Neural progenitor cell (in vitro differentiated cells): ENCODE measurements at regions not wholly inside any gene's neighbourhood (a gene's known extent, or its start where the extent isn't known, plus 50 kb on each side); places are given as distances from the start of the nearest gene placed in this dataset.

ENCODE experiments used
- DNase-seq: peaks from one replicate; pipeline ENCODE4 v3.0.0-alpha.2; 2016; ENCODE audit warnings: low spot score
- H2AFZ ChIP-seq: fragments of 200-600 bp; sonication (generic); replicated peaks from 2 replicates; pipeline ENCODE4 v1.6.1; 2016; ENCODE audit warnings: antibody characterized with exemption
- H3F3A ChIP-seq: fragments of 200-600 bp; sonication (generic); 2 replicates; pipeline ENCODE4 v1.6.1; 2016; ENCODE audit warnings: antibody characterized with exemption, low read depth
- H3K27ac ChIP-seq: fragments of 200-600 bp; sonication (generic); 2 replicates; pipeline ENCODE4 v1.5.1; 2016; ENCODE audit warnings: mild to moderate bottlenecking
- H3K27me3 ChIP-seq: fragments of 200-600 bp; sonication (generic); 2 replicates; pipeline ENCODE4 v1.6.1; 2016; ENCODE audit warnings: mild to moderate bottlenecking, moderate library complexity
- H3K36me3 ChIP-seq: fragments of 200-600 bp; sonication (generic); 2 replicates; pipeline ENCODE4 v1.5.1; 2016
- H3K4me1 ChIP-seq: fragments of 200-600 bp; sonication (generic); 2 replicates; pipeline ENCODE4 v1.6.1; 2016; ENCODE audit warnings: mixed run types
- H3K4me2 ChIP-seq: fragments of 200-600 bp; sonication (generic); 2 replicates; pipeline ENCODE4 v1.6.1; 2016
- H3K4me3 ChIP-seq: fragments of 200-600 bp; sonication (generic); 2 replicates; pipeline ENCODE4 v1.5.1; 2016
- H3K79me2 ChIP-seq: fragments of 200-600 bp; sonication (generic); 2 replicates; pipeline ENCODE4 v1.6.1; 2016; ENCODE audit warnings: low read depth
- H3K9ac ChIP-seq: fragments of 200-600 bp; sonication (generic); 2 replicates; pipeline ENCODE4 v1.6.1; 2016
- H3K9me3 ChIP-seq: fragments of 200-600 bp; sonication (generic); 2 replicates; pipeline ENCODE4 v1.5.1; 2016; ENCODE audit warnings: low read depth
- H4K20me1 ChIP-seq: fragments of 200-600 bp; sonication (generic); 2 replicates; pipeline ENCODE4 v1.6.1; 2016; ENCODE audit warnings: low read depth
- H3K27ac Mint-ChIP-seq: 3 replicates; pipeline ENCODE4 v1.8.0; 2021; ENCODE audit warnings: mixed read lengths
- H3K27me3 Mint-ChIP-seq: 2 replicates; pipeline ENCODE4 v1.8.0; 2022; ENCODE audit warnings: low read depth, mild to moderate bottlenecking, inconsistent platforms, moderate library complexity, mixed read lengths; ENCODE audit not compliant: insufficient read depth
- H3K36me3 Mint-ChIP-seq: 3 replicates; pipeline ENCODE4 v1.8.0; 2021; ENCODE audit warnings: mixed read lengths
- H3K4me1 Mint-ChIP-seq: 3 replicates; pipeline ENCODE4 v1.8.0; 2021; ENCODE audit warnings: mixed read lengths
- H3K4me3 Mint-ChIP-seq: 3 replicates; pipeline ENCODE4 v1.8.0; 2021; ENCODE audit warnings: mild to moderate bottlenecking, moderate library complexity, mixed read lengths
- H3K9me3 Mint-ChIP-seq: 3 replicates; pipeline ENCODE4 v1.8.0; 2020; ENCODE audit warnings: mixed read lengths
- EZH2 ChIP-seq: fragments of 200-600 bp; sonication (generic); IDR thresholded peaks from 2 replicates; pipeline ENCODE4 v1.6.1; 2017; ENCODE audit warnings: antibody characterized with exemption, mild to moderate bottlenecking, moderate library complexity
- EZH2phosphoT487 ChIP-seq: fragments of 200-600 bp; sonication (generic); IDR thresholded peaks from 2 replicates; pipeline ENCODE4 v1.6.1; 2017; ENCODE audit warnings: antibody characterized with exemption
- TF ChIP-seq, protein P1 (sequence below): fragments of 200-600 bp; sonication (generic); IDR thresholded peaks from 2 replicates; pipeline ENCODE4 v1.5.1; 2017; ENCODE audit warnings: antibody characterized with exemption, mild to moderate bottlenecking

DNA sequence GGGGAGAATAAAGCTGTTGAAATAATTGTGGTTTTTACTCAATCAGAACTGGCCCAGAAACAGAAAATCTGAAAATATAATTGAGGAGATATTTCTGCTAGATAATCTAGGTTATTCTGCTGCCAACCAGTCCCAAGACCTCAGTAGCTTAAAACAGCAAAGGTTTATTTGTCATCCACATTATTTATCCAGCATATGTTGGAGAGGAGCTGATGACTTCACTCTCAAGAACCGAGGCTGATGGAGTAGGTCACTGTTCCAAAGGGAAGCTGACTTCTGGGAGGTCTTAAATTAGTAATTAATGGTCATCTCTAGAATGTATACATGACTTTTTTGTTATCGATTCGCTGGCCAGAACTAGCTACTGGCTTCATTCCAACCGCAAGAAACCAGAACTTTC, 124.8 kb upstream of the CTNNA2 start:
- peaks cover 8% of the 10 kb centered on the region for H3K36me3 Mint-ChIP-seq
- peaks cover 15% of the 10 kb centered on the region for H3K4me1 ChIP-seq
- H3K9ac ChIP-seq, result no peak overlapping the region
- peaks cover 11% of the 10 kb centered on the region for H3K9me3 Mint-ChIP-seq
- no peak overlapping the region for H3K4me3 Mint-ChIP-seq
- no peak for TF ChIP-seq EZH2
- TF ChIP-seq, protein P1, sequence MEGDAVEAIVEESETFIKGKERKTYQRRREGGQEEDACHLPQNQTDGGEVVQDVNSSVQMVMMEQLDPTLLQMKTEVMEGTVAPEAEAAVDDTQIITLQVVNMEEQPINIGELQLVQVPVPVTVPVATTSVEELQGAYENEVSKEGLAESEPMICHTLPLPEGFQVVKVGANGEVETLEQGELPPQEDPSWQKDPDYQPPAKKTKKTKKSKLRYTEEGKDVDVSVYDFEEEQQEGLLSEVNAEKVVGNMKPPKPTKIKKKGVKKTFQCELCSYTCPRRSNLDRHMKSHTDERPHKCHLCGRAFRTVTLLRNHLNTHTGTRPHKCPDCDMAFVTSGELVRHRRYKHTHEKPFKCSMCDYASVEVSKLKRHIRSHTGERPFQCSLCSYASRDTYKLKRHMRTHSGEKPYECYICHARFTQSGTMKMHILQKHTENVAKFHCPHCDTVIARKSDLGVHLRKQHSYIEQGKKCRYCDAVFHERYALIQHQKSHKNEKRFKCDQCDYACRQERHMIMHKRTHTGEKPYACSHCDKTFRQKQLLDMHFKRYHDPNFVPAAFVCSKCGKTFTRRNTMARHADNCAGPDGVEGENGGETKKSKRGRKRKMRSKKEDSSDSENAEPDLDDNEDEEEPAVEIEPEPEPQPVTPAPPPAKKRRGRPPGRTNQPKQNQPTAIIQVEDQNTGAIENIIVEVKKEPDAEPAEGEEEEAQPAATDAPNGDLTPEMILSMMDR, result no peak
- TF ChIP-seq EZH2phosphoT487, result no peak
- no peaks in the 10 kb centered on the region for H4K20me1 ChIP-seq
- H3K79me2 ChIP-seq, result no peaks in the 10 kb centered on the region
- no peaks in the 10 kb centered on the region for H3K27me3 ChIP-seq
- H2AFZ ChIP-seq, result no peak overlapping the region
- H3K27ac ChIP-seq, result no peak overlapping the region
- no peak overlapping the region for H3K4me2 ChIP-seq
- peaks cover 6% of the 10 kb centered on the region for H3F3A ChIP-seq
- DNase-seq, result no peak
- H3K27ac Mint-ChIP-seq, result no peak overlapping the region
- H3K4me3 ChIP-seq, result no peak overlapping the region
- no peaks in the 10 kb centered on the region for H3K9me3 ChIP-seq
- peaks cover 33% of the 10 kb centered on the region for H3K4me1 Mint-ChIP-seq
- no peaks in the 10 kb centered on the region for H3K27me3 Mint-ChIP-seq
- no peaks in the 10 kb centered on the region for H3K36me3 ChIP-seq

DNA sequence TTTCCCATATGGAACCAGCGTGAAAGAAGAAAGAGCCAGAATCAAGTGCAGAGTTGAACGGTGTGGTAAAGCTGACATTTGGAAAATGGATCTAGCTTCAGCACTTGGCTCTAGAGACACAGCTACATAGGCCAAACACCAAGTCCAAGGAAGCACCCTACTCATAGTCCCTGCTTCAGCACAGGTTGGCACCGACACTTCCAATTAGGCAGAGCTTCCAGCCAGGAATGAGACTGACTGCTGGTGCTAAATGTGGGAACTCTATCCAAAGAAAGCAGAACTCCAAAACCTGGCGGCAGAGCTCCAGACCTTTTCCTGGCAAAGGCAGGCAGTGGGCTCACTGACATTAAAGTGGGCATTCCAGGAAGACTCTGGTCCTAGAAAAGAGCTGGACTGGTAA, 125.4 kb upstream of the CTNNA2 start:
- TF ChIP-seq EZH2 (no peak), EZH2phosphoT487 (no peak)
- TF ChIP-seq, protein P1, result no peak
- Mint-ChIP-seq H3K4me1 (peaks cover 27% of the 10 kb centered on the region), H3K27me3 (no peaks in the 10 kb centered on the region), H3K4me3 (no peak overlapping the region), H3K9me3 (peaks cover 11% of the 10 kb centered on the region), H3K27ac (no peak overlapping the region), H3K36me3 (peaks cover 8% of the 10 kb centered on the region)
- Histone ChIP-seq H2AFZ (no peak overlapping the region), H3K9ac (no peak overlapping the region), H3K36me3 (no peaks in the 10 kb centered on the region), H3K4me1 (peaks cover 9% of the 10 kb centered on the region), H3F3A (no peaks in the 10 kb centered on the region), H3K27ac (no peak overlapping the region), H3K79me2 (no peaks in the 10 kb centered on the region), H3K4me3 (no peak overlapping the region), H3K4me2 (no peak overlapping the region), H3K9me3 (no peaks in the 10 kb centered on the region), H4K20me1 (no peaks in the 10 kb centered on the region), H3K27me3 (no peaks in the 10 kb centered on the region)
- no peak for DNase-seq

DNA sequence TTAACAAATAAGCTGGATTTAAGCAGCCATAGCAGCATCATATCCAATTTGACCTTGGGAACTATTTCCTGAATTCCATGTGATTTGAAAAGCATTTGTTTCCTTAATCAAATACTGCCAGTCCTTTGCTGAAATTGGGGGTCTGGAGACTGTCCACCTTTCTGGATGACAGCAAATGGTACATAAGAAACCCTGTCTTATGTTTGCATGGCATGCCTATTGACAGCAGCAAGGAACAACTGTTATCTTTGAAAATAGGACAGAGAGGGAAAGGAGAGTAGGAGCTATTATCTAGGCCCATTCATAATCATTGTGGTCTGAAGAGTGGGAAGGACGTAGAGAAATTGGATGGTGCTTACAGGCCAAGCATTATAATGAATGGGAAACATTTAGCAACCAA, 129.2 kb upstream of the CTNNA2 start:
- Histone ChIP-seq H3K27ac (no peak overlapping the region), H3K27me3 (no peaks in the 10 kb centered on the region), H3F3A (no peaks in the 10 kb centered on the region), H3K4me2 (no peak overlapping the region), H3K4me1 (no peaks in the 10 kb centered on the region), H3K9me3 (no peaks in the 10 kb centered on the region), H2AFZ (no peak overlapping the region), H3K36me3 (no peaks in the 10 kb centered on the region), H3K79me2 (no peaks in the 10 kb centered on the region), H4K20me1 (no peaks in the 10 kb centered on the region), H3K4me3 (no peak overlapping the region), H3K9ac (no peak overlapping the region)
- TF ChIP-seq EZH2 (no peak), EZH2phosphoT487 (no peak)
- TF ChIP-seq, protein P1, result no peak
- DNase-seq, result no peak
- no peaks in the 10 kb centered on the region for H3K27me3 Mint-ChIP-seq
- H3K27ac Mint-ChIP-seq, result peak overlapping the region; percentile 43
- peaks cover 6% of the 10 kb centered on the region for H3K4me1 Mint-ChIP-seq
- H3K9me3 Mint-ChIP-seq, result peaks cover 2% of the 10 kb centered on the region
- H3K36me3 Mint-ChIP-seq, result no peaks in the 10 kb centered on the region
- H3K4me3 Mint-ChIP-seq, result no peak overlapping the region

DNA sequence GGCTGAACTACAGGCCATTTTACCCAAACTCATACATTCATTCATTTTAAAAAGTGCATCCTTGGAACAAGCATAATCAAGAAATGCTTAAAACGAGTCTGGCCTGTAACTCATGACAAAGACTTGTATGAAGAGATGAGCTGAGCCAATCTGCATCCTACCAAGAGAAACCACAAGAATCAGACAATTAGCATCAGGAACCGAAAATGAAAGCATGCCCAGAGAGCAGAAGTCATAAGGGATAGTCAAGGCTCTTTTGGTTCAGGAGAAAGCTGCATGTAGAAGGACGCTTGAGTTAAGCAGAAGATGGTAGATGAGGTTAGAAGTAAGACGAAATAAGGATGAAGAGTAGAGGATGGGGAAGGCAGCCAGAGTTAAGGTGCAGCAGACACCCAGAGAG, 137.0 kb upstream of the CTNNA2 start:
- H3K9me3 Mint-ChIP-seq, result peaks cover 5% of the 10 kb centered on the region
- peaks cover 3% of the 10 kb centered on the region for H3K27me3 Mint-ChIP-seq
- no peak for TF ChIP-seq EZH2
- TF ChIP-seq EZH2phosphoT487, result no peak
- TF ChIP-seq, protein P1, result no peak

More for the DNA sequence above, 137.0 kb upstream of the CTNNA2 start:
- Histone ChIP-seq H3F3A (peaks cover 3% of the 10 kb centered on the region), H3K79me2 (no peaks in the 10 kb centered on the region), H3K4me2 (no peak overlapping the region), H3K27me3 (no peaks in the 10 kb centered on the region), H3K36me3 (no peaks in the 10 kb centered on the region), H4K20me1 (no peaks in the 10 kb centered on the region), H3K4me1 (peaks cover 5% of the 10 kb centered on the region), H3K27ac (no peak overlapping the region), H2AFZ (no peak overlapping the region), H3K9ac (no peak overlapping the region), H3K9me3 (no peaks in the 10 kb centered on the region), H3K4me3 (no peak overlapping the region)
- Mint-ChIP-seq H3K36me3 (peaks cover 2% of the 10 kb centered on the region), H3K4me3 (no peak overlapping the region), H3K4me1 (peaks cover 31% of the 10 kb centered on the region), H3K27ac (no peak overlapping the region)
- no peak for DNase-seq
